Hepatic stellate cell (primary cell): ENCODE measurements at regions not wholly inside any gene's neighbourhood (a gene's known extent, or its start where the extent isn't known, plus 50 kb on each side); places are given as distances from the start of the nearest gene placed in this dataset.
"Not testable (repeated sequence)": the region's sequence is repeated elsewhere in the genome, so short reads cannot be mapped to it uniquely, and the experiment has no call there.

Experiments used
- DNase-seq: peaks from one replicate; pipeline ENCODE4 v3.0.0; 2011; ENCODE audit warnings: low spot score

DNA sequence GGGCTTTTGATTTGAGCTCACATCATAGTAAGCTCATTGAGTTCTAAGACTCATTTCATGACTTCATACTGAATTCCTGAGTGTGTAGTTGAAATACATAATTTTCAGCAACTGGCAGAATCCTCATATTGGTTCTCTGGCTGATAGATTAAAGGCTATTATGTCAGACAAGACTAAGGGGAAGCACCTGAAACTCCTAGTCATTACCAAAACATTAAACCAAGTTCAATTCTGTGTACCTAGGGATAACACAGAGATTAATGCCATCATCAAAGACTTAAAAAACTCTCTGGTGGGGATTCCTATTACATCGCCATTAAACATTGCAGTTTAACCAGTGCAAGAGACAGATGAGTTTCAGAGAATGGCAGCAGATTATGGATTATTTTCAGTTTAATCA is 339.1 kb downstream of the PTPRC start:
- no peak for DNase-seq

DNA sequence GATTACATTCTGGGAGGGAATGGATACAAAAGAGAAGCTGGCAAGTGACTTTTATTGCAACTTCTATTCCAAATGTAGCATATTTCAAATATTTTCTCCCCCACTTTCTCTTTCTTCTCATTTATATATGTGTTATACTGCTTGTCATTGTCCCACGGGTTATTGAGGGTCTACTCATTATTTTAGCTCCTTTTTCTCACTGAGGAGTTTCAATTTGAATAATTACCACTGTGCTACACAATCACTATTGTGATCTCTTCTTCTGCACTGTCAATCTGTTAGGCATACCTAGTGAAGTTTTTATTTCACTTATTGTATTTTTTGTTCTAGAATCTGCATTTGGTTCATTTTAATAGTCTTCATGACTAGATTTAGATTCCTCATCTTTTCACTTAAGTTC is 339.7 kb downstream of the PTPRC start:
- DNase-seq = no peak

DNA sequence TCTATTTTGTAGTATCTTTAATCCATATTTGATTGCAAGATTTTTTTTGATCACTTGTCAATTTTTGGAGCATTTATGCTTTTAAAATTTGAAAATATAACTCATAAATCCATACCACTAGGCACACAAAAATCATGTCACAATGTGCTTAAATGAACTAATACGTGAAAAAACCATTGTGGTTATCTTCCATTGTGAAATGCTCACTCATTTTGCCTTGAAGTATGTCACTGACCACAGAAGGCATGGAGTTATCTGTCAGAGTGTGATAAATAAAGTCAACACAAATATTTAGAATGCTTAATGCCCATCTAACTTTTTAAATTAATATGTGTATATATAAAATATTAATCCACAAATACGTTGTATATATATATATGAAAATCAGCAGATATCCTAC is 347.2 kb downstream of the PTPRC start:
- no peak for DNase-seq

DNA sequence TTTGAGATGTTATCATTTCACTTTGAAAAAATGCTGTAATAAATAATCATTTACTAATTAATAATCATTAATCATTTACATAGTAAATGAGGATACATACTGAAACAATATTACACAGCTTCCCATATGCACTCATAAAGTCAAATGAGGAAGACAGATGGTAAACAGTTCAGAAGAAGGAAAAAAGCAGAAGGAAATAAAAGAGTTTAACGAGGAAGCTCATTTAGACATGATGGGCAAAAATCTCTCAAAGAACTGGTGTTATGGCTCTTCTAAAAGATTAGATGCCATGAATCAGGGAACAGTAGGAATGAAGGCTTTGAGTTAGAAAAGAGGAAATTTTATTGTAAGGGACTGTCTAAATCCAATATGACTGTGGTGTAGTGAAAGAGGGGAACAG is 347.6 kb downstream of the PTPRC start:
- no peak for DNase-seq

DNA sequence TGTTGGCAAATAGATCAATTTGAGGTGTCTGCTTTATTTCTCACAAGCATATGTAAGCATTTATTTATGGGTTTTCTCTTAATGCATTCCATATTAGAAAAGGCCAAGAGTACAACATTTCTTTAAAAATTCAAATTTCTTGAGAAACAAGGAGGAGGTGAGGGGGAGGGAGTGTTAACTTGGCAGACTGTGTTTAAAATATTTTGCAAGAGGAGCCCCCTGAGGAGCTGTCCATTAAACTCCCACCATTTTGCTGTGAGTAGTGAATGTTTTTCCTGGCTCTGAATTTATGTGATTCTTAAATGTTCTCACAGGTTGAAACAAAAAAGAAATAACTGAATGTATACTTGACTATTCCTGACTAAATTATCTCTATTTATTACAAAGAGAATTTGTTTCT is 363.8 kb downstream of the PTPRC start:
- DNase-seq = no peak

DNA sequence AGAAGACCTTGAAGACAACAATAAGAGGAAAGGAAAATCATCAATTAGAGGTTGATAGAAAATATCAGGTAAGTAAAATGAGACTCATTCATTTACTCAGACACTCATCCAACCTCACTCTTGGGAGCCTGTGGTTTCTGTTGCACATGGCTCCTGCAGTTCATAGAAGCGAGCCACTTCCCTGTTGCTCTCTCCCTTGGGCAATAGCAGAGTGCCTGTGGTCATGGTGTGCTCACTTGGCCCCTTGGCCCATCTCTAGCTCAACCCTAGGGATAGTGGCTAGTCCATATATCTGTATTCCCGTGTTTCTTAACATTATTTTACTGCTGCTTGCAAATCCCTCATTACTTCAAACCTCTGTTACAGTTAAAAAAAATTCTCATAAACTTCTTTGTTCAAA is 368.6 kb downstream of the PTPRC start:
- DNase-seq = no peak

DNA sequence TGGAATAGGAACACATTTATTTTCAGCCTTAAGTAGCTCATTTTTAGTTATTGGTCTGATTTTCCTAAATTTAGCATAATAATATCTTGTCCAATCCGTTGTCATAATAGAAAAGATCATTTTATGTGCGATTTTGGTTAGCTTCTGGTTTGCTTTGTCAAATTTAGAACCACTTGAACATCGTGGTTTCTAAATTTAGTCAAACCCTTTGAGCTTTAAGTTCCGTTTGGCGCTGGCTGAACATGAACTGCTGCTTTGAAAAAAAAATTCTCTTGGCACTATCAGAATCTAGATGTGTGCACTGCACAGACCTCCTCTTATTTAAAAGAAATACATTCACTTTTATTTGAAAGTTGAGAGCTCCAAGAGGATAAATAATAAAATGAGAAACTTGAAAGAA is 370.6 kb downstream of the PTPRC start:
- no peak for DNase-seq

DNA sequence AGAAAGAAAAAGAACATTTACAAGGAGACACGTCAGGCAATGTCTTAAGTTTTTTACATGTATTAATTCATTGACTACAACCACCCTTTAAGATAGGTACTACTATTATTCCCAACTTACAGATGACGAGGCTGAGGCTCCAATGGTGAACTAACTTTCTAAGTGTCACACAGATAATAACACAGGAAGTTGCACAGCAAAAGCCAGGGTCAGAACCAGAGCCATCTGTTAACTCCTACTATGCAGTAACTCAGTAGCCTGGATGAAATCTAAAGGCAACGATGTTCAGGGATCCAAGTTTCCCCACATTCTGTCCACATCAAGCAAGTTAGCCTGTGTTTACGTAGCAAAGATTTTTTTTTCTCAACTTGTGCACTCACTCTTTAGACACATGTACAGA is 371.7 kb downstream of the PTPRC start:
- no peak for DNase-seq

DNA sequence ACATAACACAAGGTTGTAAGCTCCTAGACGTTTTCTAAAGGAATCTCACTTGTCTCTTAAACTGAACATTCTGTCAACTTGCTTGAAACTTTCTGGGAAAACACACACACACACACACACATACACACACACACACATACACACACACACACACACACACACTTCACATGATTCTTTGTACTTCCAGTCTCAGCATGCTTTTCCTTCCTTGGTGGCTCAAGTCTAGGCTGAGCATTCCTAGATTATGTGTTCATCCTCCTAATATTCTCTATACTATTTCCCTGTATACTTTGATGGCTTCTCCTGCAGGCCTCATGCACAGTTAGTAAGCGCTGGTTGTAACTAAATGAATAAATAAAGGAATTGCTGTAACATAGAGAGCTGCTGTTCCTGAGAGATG is 372.1 kb downstream of the PTPRC start:
- no peak for DNase-seq

DNA sequence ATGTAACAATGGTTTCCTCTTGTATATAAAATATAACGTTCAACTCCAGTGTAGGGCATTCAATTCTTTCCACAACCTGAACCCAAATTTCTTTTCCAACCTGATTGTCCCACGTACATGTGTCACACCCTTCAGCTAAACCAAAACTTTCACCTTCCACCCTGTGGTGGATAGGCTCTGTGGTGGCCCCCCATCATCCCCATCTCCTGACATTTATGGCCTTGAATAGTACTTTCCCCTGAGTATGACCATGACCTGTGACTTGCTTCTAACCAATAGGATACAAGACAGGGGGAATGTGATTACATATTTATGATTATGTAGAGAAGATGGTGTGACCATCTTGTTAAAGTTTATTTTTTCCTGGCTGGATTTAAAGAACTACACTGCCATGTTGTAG is 377.0 kb downstream of the PTPRC start:
- no peak for DNase-seq

DNA sequence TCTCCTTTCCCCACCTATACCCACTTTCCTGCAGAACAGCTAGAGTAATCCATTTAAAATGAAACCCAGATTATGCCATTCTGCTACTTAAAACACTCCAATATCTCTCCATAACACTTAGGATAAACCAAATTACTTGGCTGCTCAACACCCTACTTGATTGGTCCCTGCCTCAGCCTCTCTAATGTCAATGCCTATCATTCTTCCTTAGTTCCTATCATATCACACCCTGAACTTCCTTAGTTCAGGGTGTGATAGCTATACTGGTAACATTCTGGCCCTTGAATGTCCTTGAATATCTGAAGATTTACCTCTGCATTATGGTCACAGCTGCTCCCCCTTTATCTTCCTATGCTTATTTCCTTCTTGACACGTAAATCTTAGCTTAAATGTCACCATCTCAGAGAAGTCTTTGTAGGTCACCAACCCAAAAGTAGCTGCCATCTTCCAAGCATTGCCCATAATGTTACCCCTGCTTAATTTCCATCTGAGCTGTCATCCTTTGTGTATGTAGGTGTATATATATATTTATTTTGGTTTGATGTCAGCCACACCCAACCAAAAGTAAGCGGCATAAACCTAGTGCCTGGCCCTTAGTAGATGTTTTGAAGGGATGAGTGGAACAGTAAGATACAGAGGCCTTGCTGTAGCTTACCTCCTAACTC is 379.8 kb downstream of the PTPRC start:
- no peak for DNase-seq

DNA sequence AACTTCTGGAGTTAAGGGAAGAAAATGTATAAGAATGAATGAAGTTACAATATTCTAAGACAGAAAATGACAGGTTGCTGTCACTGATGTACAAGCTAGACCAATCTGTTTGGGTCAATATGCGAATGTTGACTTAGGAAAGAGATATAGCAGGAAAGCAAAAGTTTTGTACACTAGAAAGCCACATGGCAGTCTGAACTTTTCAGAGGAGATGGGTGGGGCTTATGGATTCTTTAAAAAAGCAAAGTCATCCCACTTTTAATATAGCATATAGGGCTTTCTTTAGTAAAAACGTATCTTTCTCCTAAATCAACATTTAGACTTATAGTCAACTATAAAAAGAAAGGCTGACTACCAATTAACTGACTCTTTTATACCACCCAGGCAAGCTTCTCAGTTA is 381.2 kb downstream of the PTPRC start:
- DNase-seq = no peak

DNA sequence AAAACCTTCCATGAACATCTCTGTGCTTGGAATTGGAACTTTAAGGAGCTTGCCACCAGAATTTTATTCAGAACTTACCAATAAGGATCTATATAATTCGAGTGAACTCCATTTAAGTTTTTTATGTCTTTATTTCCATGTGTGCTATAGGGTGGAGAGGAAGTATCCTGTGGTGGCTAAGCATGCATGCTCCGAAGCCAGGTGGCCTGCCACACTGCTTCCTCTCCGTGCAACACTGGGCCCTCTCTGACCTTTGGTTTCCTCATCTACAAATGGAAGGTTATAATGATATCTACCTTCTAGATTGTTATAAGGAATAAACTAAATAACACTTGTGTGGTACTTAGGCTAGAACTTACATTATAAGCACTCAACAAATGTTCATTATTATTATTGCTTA is 382.1 kb downstream of the PTPRC start:
- no peak for DNase-seq

DNA sequence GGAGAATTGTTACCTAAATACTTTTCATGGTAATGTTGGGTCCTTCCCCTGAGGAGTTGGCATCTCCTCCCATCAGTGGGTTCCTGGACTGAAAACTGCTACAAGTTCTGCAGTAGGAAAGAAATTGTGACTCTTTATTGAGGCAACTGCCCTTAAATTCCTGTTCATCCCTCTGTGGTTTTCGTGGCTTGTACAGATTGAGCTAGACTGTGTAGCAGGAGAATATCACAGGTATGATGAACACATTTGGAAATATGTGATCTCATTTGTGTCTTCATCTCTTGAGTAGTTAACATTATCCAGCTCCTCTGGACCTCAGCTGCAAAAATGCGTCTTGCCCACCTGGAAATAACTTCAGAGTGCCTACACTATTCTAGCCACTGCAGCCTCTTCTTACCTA is 390.6 kb downstream of the PTPRC start:
- no peak for DNase-seq

DNA sequence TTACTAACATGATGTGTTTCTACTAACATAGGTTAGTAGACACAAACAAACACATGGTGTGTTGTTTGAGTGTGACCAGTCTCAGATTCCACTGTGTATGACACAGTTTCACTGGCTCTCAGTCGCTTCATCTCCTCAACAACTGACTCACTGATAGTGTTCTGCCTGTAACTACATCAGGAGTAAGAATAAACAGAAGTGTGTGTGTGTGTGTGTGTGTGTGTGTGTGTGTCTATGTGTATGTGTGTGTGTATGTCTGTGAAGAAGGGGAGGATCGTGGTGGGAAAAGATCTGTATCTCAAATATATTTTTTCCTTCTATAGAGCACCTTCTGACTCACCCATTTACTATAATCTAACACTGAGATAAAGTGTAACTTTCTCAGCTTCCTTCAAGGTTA is 391.0 kb downstream of the PTPRC start:
- peak; percentile 4 for DNase-seq

DNA sequence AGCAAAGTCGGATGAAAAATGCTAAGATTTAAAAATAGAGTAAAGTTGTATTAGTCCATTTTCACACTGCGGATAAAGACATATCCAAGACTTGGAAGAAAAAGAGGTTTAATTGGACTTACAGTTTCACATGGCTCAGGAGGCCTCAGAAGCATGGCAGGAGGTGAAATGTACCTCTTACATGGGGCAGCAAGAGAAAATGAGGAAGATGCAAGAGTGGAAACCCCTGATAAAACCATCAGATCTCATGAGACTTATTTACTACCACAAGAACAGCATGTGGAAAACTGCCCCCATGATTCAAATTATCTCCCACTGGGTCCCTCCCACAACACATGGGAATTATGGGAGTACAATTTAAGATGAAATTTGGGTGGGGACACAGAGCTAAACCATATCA is 391.7 kb downstream of the PTPRC start:
- not testable (repeated sequence) for DNase-seq

DNA sequence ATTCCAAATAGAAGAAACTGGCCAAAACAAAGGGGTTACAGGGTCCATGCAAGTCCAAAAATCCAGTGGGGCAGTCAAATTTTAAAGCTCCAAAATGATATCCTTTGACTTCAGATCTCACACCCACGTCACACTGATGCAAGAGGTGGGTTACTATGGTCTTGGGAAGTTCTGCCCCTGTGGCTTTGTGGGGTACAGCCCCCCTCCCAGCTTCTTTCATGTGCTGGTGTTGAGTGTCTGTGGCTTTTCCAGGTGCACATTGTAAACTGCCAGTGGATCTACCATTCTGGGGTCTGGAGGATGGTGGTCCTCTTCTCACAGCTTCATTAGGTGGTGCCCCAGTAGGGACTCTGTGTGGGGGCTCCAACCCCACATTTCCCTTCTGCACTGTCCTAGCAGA is 392.3 kb downstream of the PTPRC start:
- not testable (repeated sequence) for DNase-seq

DNA sequence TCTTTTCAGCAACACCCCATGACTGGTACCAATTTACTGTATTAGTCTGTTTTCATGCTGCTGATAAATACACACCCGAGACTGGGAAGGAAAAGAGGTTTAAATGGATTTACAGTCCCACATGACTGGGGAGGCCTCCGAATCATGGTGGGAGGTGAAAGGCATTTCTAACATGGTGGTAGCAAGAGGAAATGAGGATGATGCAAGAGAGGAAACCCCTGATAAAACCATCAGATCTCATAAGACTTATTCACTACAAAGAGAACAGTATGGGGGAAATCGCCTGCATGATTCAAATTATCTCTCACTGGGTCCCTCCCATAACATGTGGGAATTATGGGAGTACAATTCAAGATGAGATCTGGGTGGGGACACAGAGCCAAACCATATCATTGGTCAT is 393.6 kb downstream of the PTPRC start:
- not testable (repeated sequence) for DNase-seq

DNA sequence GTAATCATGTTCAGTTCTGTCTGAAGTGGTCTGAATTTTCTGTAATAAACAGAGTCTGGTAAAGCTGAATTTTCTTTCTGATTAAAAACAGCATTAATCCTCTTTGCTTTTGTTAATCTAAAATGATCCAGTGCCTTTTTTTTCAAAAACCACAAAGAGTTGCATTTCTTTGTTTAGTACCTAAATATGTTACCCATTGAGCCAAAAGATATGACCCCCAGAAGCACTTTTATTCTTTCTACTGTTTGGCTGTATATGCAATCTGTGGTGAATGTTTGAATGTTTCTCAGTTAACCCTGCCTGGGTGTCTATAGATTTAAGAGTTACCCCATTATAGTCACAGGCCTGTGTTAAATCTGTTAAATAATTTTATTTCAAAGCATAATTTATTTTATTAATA is 394.8 kb downstream of the PTPRC start:
- DNase-seq = no peak

DNA sequence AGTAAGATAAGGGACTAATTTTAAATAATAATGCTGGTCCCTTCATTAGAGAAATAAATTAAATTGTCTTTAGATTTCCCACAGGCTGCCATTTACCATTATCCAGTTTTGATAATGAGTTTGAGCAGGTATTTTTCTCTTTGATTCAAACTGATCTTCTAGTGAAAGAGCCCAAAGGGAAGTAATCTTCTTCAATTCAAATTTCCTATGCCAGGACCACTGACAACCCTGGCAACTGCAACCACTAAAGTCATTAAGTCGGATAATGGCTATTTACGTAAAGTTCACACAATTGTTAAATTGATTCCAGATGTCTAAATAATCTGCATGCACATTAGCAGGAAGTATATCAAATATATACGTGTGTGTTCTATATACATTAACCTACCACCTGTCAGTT is 399.3 kb downstream of the PTPRC start:
- DNase-seq = no peak

DNA sequence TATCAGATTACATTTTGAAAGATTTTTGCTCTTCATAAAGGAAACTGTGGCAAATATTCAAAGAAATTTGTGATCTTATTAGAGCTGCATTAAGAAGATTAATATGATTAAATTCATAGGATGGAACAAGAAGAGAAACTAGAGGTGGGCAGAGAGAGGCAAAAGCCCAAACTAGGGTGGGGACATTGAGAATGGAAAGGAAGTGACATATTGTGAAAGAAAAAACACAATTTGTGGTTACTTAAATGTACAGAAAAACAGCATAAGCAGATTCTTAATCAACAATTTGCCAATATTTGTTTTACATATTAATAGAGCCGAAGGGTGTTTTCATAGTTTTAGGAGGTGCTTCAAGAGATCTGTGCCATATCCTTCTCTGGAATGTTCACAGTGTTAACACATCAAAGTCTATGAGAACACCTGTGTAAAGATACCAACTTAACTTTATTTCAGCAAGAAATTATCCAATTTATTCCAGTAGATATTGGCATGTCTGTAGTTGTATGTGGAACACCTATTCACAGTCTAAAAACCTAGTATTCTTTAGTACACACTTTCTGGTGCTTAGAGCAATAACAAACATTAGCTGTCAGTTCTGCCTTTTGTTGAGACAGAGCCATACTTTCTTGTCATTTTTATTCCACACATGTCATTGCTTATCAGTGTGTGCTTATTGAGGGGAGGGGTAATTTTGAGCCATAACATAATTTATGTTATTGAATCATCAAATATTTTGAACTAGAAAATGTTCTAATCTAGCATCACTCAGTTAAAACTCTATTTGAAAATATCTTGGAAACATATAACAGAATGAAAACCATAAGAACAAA is 401.5 kb downstream of the PTPRC start:
- DNase-seq = no peak

DNA sequence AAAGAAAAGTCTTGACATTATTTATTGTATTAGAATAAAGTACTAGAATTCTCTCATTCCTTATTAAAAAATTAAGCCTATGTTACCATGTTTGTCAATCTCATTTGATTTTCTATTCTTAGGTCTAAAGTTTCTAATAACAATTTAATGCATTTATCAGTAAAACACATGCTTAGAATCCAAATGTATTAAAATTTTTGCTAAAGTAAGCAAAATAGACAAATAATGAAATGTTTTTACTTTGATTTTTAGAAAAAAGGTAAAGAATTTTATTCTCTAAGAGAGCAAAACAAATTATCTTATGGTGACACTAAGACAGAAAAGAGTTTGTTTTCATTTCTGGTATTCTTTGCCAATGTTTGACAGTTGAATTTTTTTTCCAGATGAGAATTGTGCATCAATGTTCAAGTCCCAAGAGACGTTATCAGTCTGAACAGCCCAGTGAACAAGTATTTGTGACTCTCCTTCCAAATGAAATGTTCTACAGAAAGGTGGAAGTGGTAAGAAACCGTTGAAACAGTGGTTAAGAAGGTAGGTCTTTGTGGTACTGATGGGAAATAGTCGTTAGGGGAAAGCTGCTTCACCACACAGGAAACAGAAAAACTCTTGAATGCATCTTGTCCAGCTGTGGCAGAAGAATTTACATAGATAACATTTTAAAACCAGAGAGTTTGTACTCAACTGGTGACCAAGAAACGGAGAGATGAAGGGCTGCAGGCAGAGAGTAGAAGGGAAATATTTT is 402.5 kb downstream of the PTPRC start:
- DNase-seq = no peak

DNA sequence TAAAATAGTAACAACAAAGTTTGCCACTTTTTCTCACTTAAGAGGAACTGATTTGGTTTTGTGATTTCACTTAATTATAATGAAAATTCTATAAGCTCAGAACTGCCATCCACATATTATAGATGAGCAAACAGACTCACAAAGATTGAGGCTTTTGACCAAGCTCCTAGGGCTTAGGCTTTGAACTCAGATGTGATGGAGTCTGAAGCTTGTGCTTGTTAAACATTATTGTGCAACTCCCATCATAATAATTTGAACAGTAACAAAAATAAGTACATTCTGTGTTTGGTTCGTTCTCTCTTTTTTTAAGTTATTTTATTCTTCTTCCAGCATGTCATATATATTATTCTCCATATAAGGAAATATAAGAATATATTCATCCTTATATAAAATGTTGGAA is 403.4 kb downstream of the PTPRC start:
- no peak for DNase-seq
